Activated T-helper 1 cell treated with anti-CD3 and anti-CD28 coated beads, Interleukin-12 subunit alpha, Interleukin-12 subunit beta, Interleukin-2, Interleukin-4 antibody, amounts not matched to agents 30 ng/mL and 10 ng/mL and 1 ng/mL, durations not matched to agents 14 hours and 24 hours and 36 hours (primary cell): ENCODE measurements at regions not wholly inside any gene's neighbourhood (a gene's known extent, or its start where the extent isn't known, plus 50 kb on each side); places are given as distances from the start of the nearest gene placed in this dataset.

Source experiments
- DNase-seq: peaks from one replicate; pipeline ENCODE4 v3.0.0; 2021; ENCODE audit warnings: low spot score
- H3K27ac Mint-ChIP-seq: one replicate; pipeline ENCODE4 v1.8.0; 2021; ENCODE audit warnings: mild to moderate bottlenecking, mixed read lengths
- H3K27me3 Mint-ChIP-seq: one replicate; pipeline ENCODE4 v1.8.0; 2022; ENCODE audit warnings: mild to moderate bottlenecking, moderate library complexity, mixed read lengths; ENCODE audit not compliant: insufficient read depth
- H3K36me3 Mint-ChIP-seq: one replicate; pipeline ENCODE4 v1.8.0; 2021; ENCODE audit warnings: low read depth, mixed read lengths
- H3K4me1 Mint-ChIP-seq: one replicate; pipeline ENCODE4 v1.8.0; 2021; ENCODE audit warnings: low read depth, mixed read lengths
- H3K4me3 Mint-ChIP-seq: one replicate; pipeline ENCODE4 v1.8.0; 2021; ENCODE audit warnings: mild to moderate bottlenecking, moderate library complexity, mixed read lengths
- H3K9me3 Mint-ChIP-seq: one replicate; pipeline ENCODE4 v1.8.0; 2021; ENCODE audit warnings: mixed read lengths
- intact Hi-C: fragments of 100-400 bp; cut with micrococcal nuclease; formaldehyde crosslinking; loops from one replicate; pipeline ENCODE4 v1.15.1; 2024

GRCh38 chr10:106442223-106442622 is 722.3 kb downstream of the SORCS1 start:
- no peaks in the 10 kb centered on the region for H3K36me3 Mint-ChIP-seq
- H3K27me3 Mint-ChIP-seq: no peaks in the 10 kb centered on the region
- intact Hi-C loops: no loop called here
- no peak overlapping the region for H3K4me3 Mint-ChIP-seq
- no peak for DNase-seq
- H3K9me3 Mint-ChIP-seq: peaks cover 3% of the 10 kb centered on the region
- H3K4me1 Mint-ChIP-seq: no peaks in the 10 kb centered on the region
- H3K27ac Mint-ChIP-seq: no peak overlapping the region

- H3K9me3 Mint-ChIP-seq: no peaks in the 10 kb centered on the region
- H3K4me1 Mint-ChIP-seq: no peaks in the 10 kb centered on the region
- H3K27me3 Mint-ChIP-seq: no peaks in the 10 kb centered on the region
Measured at GRCh38 chr10:106440767-106441166, 723.7 kb downstream of the SORCS1 start.

GRCh38 chr10:106440355-106440754 is 724.2 kb downstream of the SORCS1 start:
- H3K9me3 Mint-ChIP-seq: no peaks in the 10 kb centered on the region
- no peak for DNase-seq
- H3K36me3 Mint-ChIP-seq: no peaks in the 10 kb centered on the region
- intact Hi-C loops: no loop called here
- H3K27ac Mint-ChIP-seq: no peak overlapping the region
- no peaks in the 10 kb centered on the region for H3K4me1 Mint-ChIP-seq
- no peaks in the 10 kb centered on the region for H3K27me3 Mint-ChIP-seq
- H3K4me3 Mint-ChIP-seq: no peak overlapping the region

More at GRCh38 chr10:106440767-106441166, 723.7 kb downstream of the SORCS1 start:
- H3K27ac Mint-ChIP-seq: no peak overlapping the region
- no peaks in the 10 kb centered on the region for H3K36me3 Mint-ChIP-seq
- intact Hi-C loops: no loop called here
- no peak overlapping the region for H3K4me3 Mint-ChIP-seq
- no peak for DNase-seq

- Mint-ChIP-seq H3K36me3 (no peaks in the 10 kb centered on the region), H3K27me3 (no peaks in the 10 kb centered on the region), H3K9me3 (no peaks in the 10 kb centered on the region)
Measured at GRCh38 chr10:106439366-106439765, 725.1 kb downstream of the SORCS1 start.

GRCh38 chr10:106438386-106438785 is 726.1 kb downstream of the SORCS1 start:
- H3K36me3 Mint-ChIP-seq: no peaks in the 10 kb centered on the region
- no peaks in the 10 kb centered on the region for H3K27me3 Mint-ChIP-seq
- H3K4me3 Mint-ChIP-seq: no peak overlapping the region
- no peaks in the 10 kb centered on the region for H3K4me1 Mint-ChIP-seq
- H3K27ac Mint-ChIP-seq: no peak overlapping the region
- no peak for DNase-seq
- no peaks in the 10 kb centered on the region for H3K9me3 Mint-ChIP-seq
- intact Hi-C loops: no loop called here

More at GRCh38 chr10:106439366-106439765, 725.1 kb downstream of the SORCS1 start:
- no peaks in the 10 kb centered on the region for H3K4me1 Mint-ChIP-seq
- no peak for DNase-seq
- no peak overlapping the region for H3K27ac Mint-ChIP-seq
- H3K4me3 Mint-ChIP-seq: no peak overlapping the region
- intact Hi-C loops: no loop called here

GRCh38 chr10:106436123-106436715 is 728.3 kb downstream of the SORCS1 start:
- Mint-ChIP-seq H3K4me3 (no peak overlapping the region), H3K4me1 (no peaks in the 10 kb centered on the region), H3K36me3 (no peaks in the 10 kb centered on the region), H3K9me3 (no peaks in the 10 kb centered on the region), H3K27ac (no peak overlapping the region), H3K27me3 (no peaks in the 10 kb centered on the region)
- no peak for DNase-seq
- intact Hi-C loops: no loop called here

- Mint-ChIP-seq H3K36me3 (no peaks in the 10 kb centered on the region), H3K4me1 (no peaks in the 10 kb centered on the region), H3K27ac (no peak overlapping the region), H3K9me3 (no peaks in the 10 kb centered on the region), H3K27me3 (no peaks in the 10 kb centered on the region), H3K4me3 (no peak overlapping the region)
- DNase-seq: no peak
- intact Hi-C loops: no loop called here
Measured at GRCh38 chr10:106435081-106435480, 729.4 kb downstream of the SORCS1 start.

GRCh38 chr10:106424981-106425380 is 739.5 kb downstream of the SORCS1 start:
- H3K4me3 Mint-ChIP-seq: no peak overlapping the region
- DNase-seq: no peak
- H3K27ac Mint-ChIP-seq: no peak overlapping the region
- no peaks in the 10 kb centered on the region for H3K27me3 Mint-ChIP-seq
- H3K36me3 Mint-ChIP-seq: no peaks in the 10 kb centered on the region
- intact Hi-C loops: no loop called here
- H3K4me1 Mint-ChIP-seq: no peaks in the 10 kb centered on the region
- no peaks in the 10 kb centered on the region for H3K9me3 Mint-ChIP-seq

- H3K27ac Mint-ChIP-seq: no peak overlapping the region
- H3K4me3 Mint-ChIP-seq: no peak overlapping the region
- H3K27me3 Mint-ChIP-seq: no peaks in the 10 kb centered on the region
- intact Hi-C loops: no loop called here
- H3K36me3 Mint-ChIP-seq: no peaks in the 10 kb centered on the region
- no peaks in the 10 kb centered on the region for H3K9me3 Mint-ChIP-seq
- H3K4me1 Mint-ChIP-seq: no peaks in the 10 kb centered on the region
- DNase-seq: no peak
Measured at GRCh38 chr10:106424054-106424453, 740.5 kb downstream of the SORCS1 start.

GRCh38 chr10:106410331-106410730 is 754.2 kb downstream of the SORCS1 start:
- H3K9me3 Mint-ChIP-seq: no peaks in the 10 kb centered on the region
- no peak overlapping the region for H3K27ac Mint-ChIP-seq

GRCh38 chr10:106405141-106405540 is 759.4 kb downstream of the SORCS1 start:
- Mint-ChIP-seq H3K27ac (no peak overlapping the region), H3K27me3 (no peaks in the 10 kb centered on the region), H3K4me3 (no peak overlapping the region), H3K36me3 (no peaks in the 10 kb centered on the region), H3K9me3 (no peaks in the 10 kb centered on the region), H3K4me1 (no peaks in the 10 kb centered on the region)
- DNase-seq: no peak
- intact Hi-C loops: no loop called here

More at GRCh38 chr10:106410331-106410730, 754.2 kb downstream of the SORCS1 start:
- H3K36me3 Mint-ChIP-seq: no peaks in the 10 kb centered on the region
- no peaks in the 10 kb centered on the region for H3K4me1 Mint-ChIP-seq
- intact Hi-C loops: no loop called here
- DNase-seq: no peak
- no peaks in the 10 kb centered on the region for H3K27me3 Mint-ChIP-seq
- no peak overlapping the region for H3K4me3 Mint-ChIP-seq

GRCh38 chr10:106402458-106402857 is 762.0 kb downstream of the SORCS1 start:
- Mint-ChIP-seq H3K27me3 (no peaks in the 10 kb centered on the region), H3K27ac (no peak overlapping the region), H3K4me1 (no peaks in the 10 kb centered on the region), H3K36me3 (no peaks in the 10 kb centered on the region), H3K4me3 (no peak overlapping the region), H3K9me3 (no peaks in the 10 kb centered on the region)
- no peak for DNase-seq
- intact Hi-C loops: loop anchor here (5.0 kb wide), 1 partner anchor 1375 kb away; no protein-coding TSS in a partner anchor

- H3K4me1 Mint-ChIP-seq: no peaks in the 10 kb centered on the region
- H3K27ac Mint-ChIP-seq: no peak overlapping the region
- H3K4me3 Mint-ChIP-seq: no peak overlapping the region
- no peaks in the 10 kb centered on the region for H3K36me3 Mint-ChIP-seq
- H3K9me3 Mint-ChIP-seq: no peaks in the 10 kb centered on the region
- DNase-seq: no peak
- no peaks in the 10 kb centered on the region for H3K27me3 Mint-ChIP-seq
- intact Hi-C loops: loop anchor here (5.0 kb wide), 1 partner anchor 1375 kb away; no protein-coding TSS in a partner anchor
Measured at GRCh38 chr10:106401967-106402366, 762.5 kb downstream of the SORCS1 start.

GRCh38 chr10:106401161-106401560 is 763.3 kb downstream of the SORCS1 start:
- no peaks in the 10 kb centered on the region for H3K4me1 Mint-ChIP-seq
- H3K4me3 Mint-ChIP-seq: no peak overlapping the region
- H3K9me3 Mint-ChIP-seq: no peaks in the 10 kb centered on the region
- intact Hi-C loops: loop anchor here (5.0 kb wide), 1 partner anchor 1374 kb away; no protein-coding TSS in a partner anchor
- no peak overlapping the region for H3K27ac Mint-ChIP-seq
- H3K27me3 Mint-ChIP-seq: no peaks in the 10 kb centered on the region
- H3K36me3 Mint-ChIP-seq: no peaks in the 10 kb centered on the region
- no peak for DNase-seq
